Activated CD8-positive, alpha-beta memory T cell treated with anti-CD3 and anti-CD28 coated beads, Interleukin-2, amount 50 U/mL, for 1 hour (primary cell): ENCODE measurements at regions not wholly inside any gene's neighbourhood (a gene's known extent, or its start where the extent isn't known, plus 50 kb on each side); places are given as distances from the start of the nearest gene placed in this dataset.
"Not testable (repeated sequence)": the region's sequence is repeated elsewhere in the genome, so short reads cannot be mapped to it uniquely, and the experiment has no call there.

Experiments used
- DNase-seq: peaks from one replicate; pipeline ENCODE4 v3.0.0-alpha.2; 2020; ENCODE audit errors: extremely low read depth

GRCh38 chr6:154598399-154598798, 87.9 kb upstream of the CNKSR3 start:
- DNase-seq, result no peak

DNA sequence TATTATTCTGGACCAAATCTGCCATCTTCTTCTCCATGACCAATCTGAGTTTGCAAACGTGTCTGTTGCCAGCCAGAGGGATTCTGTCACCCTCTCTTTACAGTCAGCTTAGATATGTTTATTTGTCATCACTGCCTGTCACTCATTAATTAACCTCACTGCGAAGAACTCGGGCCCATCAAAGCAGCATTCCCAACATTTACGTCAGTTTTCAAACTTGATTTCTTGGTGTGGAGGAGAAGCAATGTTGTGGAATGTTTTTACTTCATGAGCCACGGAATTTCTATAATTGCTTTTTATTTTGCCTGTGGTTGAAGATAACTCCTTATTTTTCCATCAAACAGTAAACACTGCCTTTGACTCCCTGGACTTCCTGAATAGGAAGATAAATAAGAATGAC, 91.8 kb upstream of the CNKSR3 start:
- DNase-seq, result no peak

DNA sequence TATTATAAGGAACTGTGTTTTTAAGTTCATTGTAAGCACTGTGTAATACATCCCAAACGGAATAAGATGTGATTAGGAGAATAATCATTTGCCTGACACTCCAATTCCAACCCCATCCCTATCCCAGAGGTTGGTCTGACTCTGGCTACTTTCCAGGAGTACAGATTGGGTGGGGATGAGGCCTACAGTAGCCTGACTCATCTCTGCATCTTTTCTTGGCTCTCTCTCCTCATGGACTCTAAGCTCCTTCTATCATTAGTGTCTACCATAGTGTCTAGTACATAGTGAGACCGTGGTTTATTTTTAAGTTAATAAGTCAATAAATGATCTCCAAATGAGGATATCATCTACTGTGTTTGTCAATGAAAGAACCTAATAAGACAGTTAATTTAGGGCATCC, 92.2 kb upstream of the CNKSR3 start:
- DNase-seq, result no peak

- DNase-seq, result no peak
Observed at GRCh38 chr6:154604119-154604518, 93.6 kb upstream of the CNKSR3 start.

DNA sequence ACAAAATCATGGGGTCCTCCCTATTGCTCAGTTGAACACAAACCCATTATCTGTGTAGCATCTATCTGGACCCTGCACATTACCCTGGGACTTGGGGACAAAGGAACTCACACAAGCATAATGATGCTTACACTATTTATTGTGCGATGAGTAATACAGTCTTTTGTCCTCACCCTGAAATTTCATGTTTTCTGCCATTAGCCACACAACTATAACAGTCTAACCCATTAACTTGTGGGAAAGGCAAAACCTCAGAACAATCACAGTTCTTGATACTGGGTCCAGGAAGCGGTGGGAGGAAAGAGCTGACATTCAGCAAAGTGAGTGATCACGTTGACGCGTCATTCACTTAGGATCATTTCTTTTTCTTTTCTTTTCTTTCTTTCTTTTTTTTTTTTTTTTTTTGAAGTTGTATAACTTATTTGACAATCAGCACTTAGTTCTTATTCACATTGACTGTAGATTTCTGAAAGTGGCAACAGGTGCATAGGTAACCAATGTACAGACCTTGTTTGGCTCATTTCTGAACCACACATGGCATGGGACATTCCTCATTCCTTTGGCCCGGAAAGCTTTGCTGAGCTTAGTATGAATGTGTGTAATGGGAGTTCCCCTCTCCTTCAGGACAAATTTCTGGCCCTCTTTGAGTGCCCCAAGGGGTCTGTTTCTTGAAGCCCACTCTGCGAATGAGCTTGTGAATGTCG, 94.8 kb upstream of the CNKSR3 start:
- no peak for DNase-seq

GRCh38 chr6:154605882-154606370, 95.4 kb upstream of the CNKSR3 start:
- no peak for DNase-seq

DNA sequence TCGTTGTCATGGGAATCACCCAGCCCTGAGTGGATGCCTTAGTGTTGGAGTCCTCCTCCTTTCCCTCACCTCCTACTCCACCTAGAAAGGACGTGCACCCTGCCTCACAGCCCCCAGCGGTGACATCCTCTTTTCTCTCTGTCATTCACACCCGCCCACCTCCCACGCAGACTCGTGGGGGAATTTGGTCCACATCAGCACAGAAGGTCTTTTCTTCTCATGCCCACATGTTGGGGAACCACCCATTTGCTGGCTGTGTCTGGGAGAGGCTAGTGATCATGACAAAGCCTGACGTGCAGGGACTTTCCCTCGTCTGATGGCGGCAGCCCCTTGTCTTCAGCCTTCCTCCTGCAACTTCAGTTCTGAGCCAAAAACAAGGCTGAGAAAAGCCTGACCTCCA, 96.0 kb upstream of the CNKSR3 start:
- peak; percentile 13 for DNase-seq

- no peak for DNase-seq
Observed at GRCh38 chr6:154606860-154607259, 96.4 kb upstream of the CNKSR3 start.

DNA sequence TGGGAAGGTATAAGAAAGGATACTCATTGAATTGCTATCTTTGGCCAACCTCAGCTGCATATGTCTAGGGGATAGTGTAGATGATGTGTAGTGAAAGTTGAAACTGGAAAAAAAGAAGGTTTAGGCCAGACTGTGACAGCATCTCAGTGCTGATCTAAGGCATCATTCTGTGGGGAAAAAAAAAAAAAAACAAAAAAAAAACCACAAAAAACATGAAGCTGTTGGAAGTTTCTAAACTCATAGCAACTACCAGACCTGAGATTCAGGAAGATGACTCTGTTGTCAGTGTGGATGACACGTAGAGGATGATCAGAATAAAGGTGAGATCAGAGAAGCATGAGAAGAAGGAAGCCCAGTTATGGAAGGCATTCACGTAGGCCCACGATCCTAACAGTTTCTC, 100.8 kb upstream of the CNKSR3 start:
- no peak for DNase-seq

DNA sequence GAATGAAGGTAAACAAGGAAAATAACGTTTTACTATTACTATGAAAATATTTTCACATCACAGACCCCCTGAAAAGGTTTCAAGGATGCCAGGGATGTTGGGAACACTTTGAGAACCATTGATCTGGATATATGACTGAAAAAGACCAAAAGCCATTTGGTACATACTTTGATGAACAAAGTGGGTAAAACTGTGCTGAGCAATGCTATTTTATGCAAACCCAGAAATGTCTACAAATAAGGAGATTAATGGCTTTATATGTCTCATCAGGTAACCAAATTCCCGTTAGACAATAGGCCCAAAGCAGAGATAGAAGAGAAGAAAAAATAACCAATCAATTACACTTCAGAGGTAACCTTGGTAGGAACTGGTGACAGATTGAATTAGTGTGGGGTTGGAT, 101.4 kb upstream of the CNKSR3 start:
- no peak for DNase-seq

DNA sequence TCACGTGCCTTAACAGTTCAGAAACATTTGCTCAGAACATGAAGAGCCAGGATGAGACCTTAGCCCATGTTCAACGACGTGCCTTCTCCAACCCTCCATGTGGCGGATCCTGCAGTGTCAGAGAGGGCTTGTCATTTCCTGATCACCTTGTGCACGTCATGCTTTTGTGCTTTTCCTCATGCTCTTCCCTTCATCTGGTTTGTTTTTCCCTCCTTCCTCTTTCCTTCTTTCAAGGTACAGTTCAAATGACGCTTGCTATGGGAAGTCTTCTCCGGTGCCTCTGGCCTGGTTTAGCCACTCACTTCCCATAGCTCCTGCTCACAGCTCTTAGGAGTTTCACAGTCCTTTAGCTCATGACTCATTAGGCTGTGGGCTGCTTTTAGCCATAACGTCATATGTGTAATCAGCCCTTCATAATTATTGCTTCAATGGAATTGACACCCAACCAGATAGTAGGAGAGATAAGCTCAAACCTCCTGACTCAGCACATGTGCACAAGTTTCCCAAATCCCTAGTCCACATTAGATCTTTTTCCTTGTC, 102.7 kb upstream of the CNKSR3 start:
- DNase-seq, result no peak

DNA sequence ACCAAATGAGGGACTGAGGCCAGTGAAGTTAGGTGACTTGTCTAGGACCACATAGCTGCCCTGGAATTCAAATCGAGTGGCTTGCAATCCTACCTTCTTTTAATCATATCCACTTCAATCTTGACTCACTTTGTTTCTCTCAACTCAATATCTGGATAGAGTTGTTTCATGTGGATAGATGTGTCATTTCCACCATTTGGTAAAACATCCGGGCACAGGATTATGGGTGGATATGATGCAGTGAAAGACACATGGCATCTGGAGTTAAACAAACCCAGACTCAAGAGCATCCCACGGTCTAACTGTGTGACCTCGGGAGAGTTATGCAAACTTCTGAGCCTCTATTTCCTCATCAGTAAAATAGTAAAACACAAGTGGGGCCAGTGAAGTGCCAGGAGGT, 103.6 kb upstream of the CNKSR3 start:
- DNase-seq, result no peak

DNA sequence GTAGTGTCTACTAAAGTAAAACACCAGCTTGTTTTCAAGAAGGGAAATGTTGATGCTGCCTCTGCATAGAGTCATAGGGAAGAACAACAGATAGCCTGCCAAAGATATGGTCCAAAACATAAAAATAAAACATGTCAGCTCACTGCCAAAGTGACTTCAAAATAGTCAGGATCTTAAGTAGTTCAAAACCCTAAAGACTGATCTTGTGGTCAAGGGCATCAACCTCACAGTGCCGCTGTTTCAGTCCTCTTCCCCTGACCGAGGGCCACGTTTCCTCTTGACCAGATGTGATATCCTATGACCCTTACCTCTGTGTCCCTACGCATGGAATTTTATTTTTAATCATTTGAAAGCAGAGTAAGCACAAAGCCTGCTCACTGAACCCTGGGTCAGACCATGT, 104.2 kb upstream of the CNKSR3 start:
- no peak for DNase-seq

GRCh38 chr6:154615483-154616025, 105.1 kb upstream of the CNKSR3 start:
- no peak for DNase-seq

DNA sequence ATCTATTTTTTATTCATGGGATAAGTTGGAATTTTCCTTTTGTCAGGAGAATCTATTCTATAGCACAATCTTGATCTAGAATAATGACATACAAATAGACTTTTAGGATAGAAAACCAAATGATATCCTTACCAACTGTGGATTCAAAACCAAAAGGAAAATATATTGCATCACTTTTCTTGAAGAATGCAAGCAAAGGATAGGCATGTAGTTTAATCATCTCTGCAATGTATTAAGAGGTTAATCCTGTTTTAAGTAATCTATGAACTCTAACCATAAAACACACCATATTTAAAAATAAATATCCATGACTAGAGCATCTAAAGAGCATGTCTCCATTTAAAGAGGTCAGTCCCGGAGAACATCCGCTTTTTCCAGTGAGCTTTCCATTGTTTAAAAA, 106.7 kb upstream of the CNKSR3 start:
- DNase-seq, result no peak

DNA sequence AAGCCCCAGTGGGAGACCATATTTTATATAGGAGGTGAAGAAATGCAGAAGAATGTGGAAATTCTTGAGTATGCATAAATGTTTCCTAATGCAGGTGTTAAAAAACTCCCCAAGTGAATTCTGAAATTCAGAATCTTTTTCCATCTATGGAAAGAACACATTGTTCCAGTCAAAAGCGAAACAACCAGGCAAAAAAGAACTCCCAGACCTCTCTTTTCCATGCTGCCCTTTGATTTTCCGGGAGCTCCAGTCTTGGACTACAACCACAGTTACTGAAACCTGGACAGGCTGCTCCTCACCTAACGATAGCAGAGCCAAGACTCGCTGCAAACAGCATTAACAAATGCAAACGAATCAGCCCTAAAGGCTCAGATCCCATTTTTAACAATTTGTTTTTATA, 108.7 kb upstream of the CNKSR3 start:
- no peak for DNase-seq

DNA sequence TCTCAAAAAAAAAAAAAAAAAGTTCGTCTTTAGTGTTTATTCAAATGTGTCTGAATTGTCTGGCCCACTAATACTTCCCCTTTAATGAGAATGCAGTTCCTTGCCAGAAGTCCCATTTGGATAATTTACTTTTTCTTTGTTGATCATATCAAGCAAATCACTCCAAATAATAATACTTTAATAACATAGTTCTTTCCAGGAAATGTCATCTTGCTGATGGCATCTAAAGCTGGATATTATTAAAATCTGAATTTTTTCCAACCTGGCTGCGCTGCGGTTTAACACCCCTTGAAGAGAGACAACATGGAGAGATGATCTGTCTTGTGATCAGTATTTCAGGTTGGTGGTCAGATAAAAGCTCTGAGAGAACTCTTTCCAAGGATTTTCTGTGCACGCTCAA, 111.2 kb upstream of the CNKSR3 start:
- DNase-seq, result no peak

DNA sequence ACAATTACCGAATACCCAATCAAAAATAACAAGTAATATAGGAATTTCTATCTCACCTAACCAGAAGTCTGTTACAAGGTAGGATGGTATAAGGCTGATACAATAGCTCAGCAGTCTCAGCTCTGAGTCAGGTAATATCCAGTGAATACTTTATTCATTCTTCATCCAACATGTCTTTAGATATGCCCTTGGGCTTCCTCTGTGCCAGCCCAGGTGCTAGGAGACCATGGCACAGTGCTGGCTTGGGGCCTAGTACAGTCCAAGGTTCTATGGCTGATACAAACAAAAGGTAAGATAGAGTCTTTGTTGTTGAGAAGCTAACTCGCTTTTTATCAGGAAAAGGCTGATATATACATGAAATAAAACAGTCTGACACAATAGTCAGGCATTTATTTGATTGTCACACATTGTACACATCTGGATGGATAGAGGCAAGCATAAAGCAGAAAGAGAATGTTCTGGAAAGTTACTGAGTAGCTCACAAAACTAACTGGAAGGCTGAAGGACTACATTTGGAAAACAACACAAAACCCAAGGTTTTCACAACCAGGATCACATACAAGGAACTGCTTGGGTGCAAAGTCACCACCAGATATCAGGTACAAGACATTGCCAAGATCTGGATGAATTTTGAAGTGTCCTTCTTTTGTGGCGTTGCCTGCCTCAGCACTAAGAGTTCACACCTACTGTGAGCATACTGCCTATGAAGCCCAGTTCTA, 110.4 kb upstream of the SCAF8 start:
- DNase-seq, result no peak

DNA sequence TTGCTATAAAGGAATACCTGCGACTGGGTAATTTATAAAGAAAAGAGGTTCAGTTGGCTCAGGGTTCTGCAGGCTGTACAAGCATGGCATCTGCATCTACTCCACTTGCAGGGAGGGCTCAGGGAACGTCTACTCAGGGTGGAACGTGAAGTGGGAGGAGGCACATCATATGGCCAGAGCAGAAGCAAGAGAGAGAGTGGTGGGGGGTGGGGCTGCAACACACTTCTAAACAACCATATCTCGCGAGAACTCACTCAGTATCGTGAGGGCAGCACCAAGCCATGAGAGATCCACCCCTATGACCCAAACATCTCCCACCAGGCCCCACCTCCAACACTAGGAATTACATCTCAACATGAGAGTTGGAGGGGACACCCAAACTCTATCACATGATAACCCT, 109.8 kb upstream of the SCAF8 start:
- DNase-seq, result no peak

GRCh38 chr6:154624038-154624599, 109.1 kb upstream of the SCAF8 start:
- DNase-seq, result no peak

DNA sequence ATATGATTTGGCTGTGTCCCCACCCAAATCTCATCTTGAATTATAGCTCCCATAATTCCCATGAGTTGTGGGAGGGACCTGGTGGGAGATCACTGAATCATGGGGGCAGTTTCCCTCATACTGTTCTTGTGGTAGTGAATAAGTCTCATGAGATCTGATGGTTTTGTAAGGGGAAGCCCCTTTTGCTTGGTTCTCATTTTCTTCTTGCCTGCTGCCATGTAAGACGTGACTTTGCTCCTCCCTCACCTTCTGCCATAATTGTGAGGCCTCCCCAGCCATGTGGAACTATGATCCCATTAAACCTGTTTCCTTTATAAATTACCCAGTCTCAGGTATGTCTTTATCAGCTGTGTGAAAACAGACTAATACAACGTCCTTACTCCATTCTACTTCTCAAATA, 108.5 kb upstream of the SCAF8 start:
- not testable (repeated sequence) for DNase-seq

DNA sequence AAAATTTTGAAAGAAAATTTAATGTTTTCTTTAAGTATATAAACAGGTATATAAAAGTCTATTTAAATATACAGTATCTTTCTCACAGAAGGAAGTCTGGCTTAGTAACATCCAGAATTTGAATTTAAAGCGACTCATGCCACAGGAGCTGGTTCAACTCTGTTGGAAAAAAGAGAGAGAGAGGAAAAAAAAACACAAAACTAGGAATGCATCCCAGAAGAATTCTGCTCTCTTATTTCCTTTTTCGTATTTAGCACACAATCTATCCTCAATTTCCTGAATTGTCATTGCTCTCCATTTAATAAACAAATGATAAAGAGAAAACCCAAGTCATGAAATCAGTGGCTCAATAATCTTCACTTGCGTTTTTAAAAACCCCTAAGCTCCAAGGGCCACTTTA, 107.5 kb upstream of the SCAF8 start:
- no peak for DNase-seq

DNA sequence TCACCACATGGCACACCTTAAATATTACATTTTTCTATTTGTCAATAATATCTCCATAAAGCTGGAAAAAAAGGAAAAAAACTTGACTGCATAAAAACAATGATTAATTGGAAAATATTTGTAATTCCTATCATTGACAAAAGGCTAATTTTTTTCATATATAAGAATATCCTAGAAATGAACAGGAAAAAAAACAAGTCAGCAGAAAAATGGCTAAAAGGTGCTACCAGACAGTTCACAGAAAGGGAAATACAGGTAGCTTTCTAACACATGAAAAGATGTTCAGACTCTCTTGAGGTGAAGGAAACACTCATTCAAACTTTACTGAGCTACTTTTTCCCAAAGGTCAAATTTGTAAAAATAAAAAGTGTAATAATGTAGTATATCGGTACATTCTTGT, 104.1 kb upstream of the SCAF8 start:
- no peak for DNase-seq
